ENCODE measurements at regions not wholly inside any gene's neighbourhood (a gene's known extent, or its start where the extent isn't known, plus 50 kb on each side); places are given as distances from the start of the nearest gene placed in this dataset.

GRCh38 chr5:44506561-44506960 is 117.3 kb upstream of the FGF10 start:
- no peaks in the 10 kb centered on the region for H3K27me3 ChIP-seq
- no peak overlapping the region for H3K9ac ChIP-seq (ENCODE audit: low read depth in 2 of 2, low read length in 2 of 2)
- no peak overlapping the region for H3K4me3 ChIP-seq
- no peaks in the 10 kb centered on the region for H3K4me1 ChIP-seq
- no peak overlapping the region for H3K27ac ChIP-seq
- TF ChIP-seq CTCF (IDR thresholded peaks at IDR 0.05) = no peak
- DNase-seq = no peak
- H3K9me3 ChIP-seq = no peaks in the 10 kb centered on the region
- intact Hi-C loops (cut with DNase I) = no loop called here
- no peaks in the 10 kb centered on the region for H3K36me3 ChIP-seq

DNA sequence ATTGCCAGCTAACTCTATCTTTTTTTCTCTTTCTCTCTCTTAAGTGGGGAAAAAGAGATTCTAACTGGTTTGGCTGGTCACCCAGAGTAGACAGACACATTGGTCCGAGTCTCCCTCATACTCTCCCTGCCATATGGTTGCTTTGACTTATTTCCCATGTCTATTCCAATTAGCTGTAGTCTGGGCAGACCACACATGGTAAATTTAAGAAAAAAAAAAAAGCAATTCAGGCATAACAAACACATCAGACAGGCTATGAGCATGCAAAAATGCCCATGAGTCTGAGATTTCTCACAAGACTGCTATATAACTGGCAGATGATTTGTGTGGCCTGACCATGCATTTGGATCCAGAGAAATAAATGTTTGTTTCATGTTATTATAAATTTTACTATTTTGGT is 110.2 kb upstream of the FGF10 start:
- no peaks in the 10 kb centered on the region for H3K9me3 ChIP-seq

DNA sequence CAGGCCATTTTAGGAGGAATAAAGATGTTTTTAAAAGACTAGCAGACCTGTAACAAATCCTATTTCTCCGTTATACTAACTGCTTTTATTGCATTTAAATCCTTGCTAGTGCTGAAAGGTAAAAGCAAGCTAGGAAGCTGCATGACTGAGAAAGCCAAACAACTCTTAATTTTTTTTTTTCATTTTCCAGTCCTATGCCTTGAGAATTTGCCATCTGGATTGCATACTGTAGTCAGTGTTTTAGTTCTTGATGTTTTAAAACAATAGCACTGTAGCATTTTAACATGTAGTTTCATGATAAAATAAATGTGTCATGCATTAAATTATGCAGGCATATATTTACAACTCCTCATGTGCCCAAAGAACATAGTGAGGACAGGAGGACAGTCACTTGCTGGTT is 108.4 kb upstream of the FGF10 start:
- intact Hi-C loops (cut with DNase I) = no loop called here
- no peak overlapping the region for H3K4me3 ChIP-seq
- no peak for TF ChIP-seq CTCF (IDR thresholded peaks at IDR 0.05)

More for the DNA sequence above, 110.2 kb upstream of the FGF10 start:
- Histone ChIP-seq H3K4me3 (no peak overlapping the region), H3K27ac (no peak overlapping the region), H3K36me3 (no peaks in the 10 kb centered on the region), H3K9ac (ENCODE audit: low read depth in 2 of 2, low read length in 2 of 2) (no peak overlapping the region), H3K27me3 (no peaks in the 10 kb centered on the region), H3K4me1 (no peaks in the 10 kb centered on the region)
- DNase-seq = no peak
- intact Hi-C loops (cut with DNase I) = no loop called here
- TF ChIP-seq CTCF (IDR thresholded peaks at IDR 0.05) = no peak

DNA sequence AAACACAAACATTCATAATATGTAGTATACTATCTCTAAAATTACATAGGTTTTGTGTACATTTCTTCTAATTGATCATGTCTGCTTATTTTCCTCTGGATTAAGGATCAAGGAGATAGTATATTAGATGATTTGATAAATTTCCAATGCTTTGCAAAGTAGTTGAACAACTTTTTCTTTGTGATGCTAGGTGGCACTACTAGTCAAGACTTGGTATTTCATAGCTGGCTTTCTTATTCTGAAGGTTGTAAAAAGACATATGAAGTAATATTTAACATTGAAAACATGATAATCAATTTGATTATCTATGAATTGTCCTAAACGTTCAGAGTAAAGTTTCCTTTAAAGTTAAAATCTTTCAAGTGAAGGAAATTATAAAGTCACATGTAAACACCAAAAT is 106.1 kb upstream of the FGF10 start:
- no peaks in the 10 kb centered on the region for H3K4me1 ChIP-seq
- H3K4me3 ChIP-seq = no peak overlapping the region
- no peak overlapping the region for H3K9ac ChIP-seq (ENCODE audit: low read depth in 2 of 2, low read length in 2 of 2)
- H3K27me3 ChIP-seq = no peaks in the 10 kb centered on the region
- H3K27ac ChIP-seq = no peak overlapping the region
- DNase-seq = no peak
- H3K9me3 ChIP-seq = no peaks in the 10 kb centered on the region
- H3K36me3 ChIP-seq = no peaks in the 10 kb centered on the region
- intact Hi-C loops (cut with DNase I) = no loop called here
- no peak for TF ChIP-seq CTCF (IDR thresholded peaks at IDR 0.05)

More for the DNA sequence above, 108.4 kb upstream of the FGF10 start:
- H3K4me1 ChIP-seq = no peaks in the 10 kb centered on the region
- no peaks in the 10 kb centered on the region for H3K36me3 ChIP-seq
- H3K27me3 ChIP-seq = no peaks in the 10 kb centered on the region
- no peak for DNase-seq
- H3K9ac ChIP-seq (ENCODE audit: low read depth in 2 of 2, low read length in 2 of 2) = no peak overlapping the region
- H3K27ac ChIP-seq = no peak overlapping the region
- H3K9me3 ChIP-seq = no peaks in the 10 kb centered on the region

DNA sequence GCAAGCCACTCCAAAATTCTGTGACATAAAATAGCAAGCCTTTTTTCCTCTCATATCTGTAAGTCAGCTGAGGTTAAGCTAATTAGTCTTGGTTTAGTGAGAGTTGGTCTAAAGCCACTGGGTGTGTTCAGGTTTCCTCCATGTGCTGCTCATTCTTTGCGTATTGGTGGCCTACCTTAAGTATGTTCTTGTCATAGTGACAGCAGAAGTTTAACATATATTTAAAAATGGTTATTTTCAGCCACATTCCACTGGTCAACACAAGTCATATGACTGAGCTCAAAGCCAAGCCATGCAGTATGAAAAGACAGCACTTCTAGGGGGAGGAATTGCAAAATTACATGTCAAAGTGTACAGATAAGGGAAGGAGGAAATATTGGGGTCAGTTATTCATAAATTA is 100.5 kb upstream of the FGF10 start:
- Histone ChIP-seq H3K27me3 (no peaks in the 10 kb centered on the region), H3K4me3 (no peak overlapping the region), H3K9me3 (no peaks in the 10 kb centered on the region), H3K36me3 (no peaks in the 10 kb centered on the region), H3K27ac (no peak overlapping the region), H3K4me1 (no peaks in the 10 kb centered on the region), H3K9ac (ENCODE audit: low read depth in 2 of 2, low read length in 2 of 2) (no peak overlapping the region)
- intact Hi-C loops (cut with DNase I) = no loop called here
- no peak for TF ChIP-seq CTCF (IDR thresholded peaks at IDR 0.05)
- DNase-seq = no peak

DNA sequence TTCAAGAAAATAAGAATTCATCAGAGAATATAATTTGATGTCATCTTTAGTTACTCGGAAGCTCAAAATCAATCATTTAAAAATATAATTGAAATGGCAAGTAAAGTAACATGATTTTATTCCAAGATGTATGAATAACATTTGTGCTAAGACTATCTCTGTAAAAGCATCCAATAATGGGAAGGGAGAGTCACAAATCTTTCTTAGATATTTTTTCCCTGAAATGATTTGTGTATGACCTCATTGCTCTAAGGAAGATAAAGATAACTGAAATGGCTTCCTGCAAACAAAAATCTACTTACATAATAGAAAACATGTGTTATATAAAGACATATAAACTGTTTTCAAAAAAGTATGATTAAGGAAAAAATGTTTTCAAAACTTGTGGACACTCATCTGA is 97.4 kb upstream of the FGF10 start:
- no peak overlapping the region for H3K27ac ChIP-seq
- no peaks in the 10 kb centered on the region for H3K9me3 ChIP-seq
- no peaks in the 10 kb centered on the region for H3K36me3 ChIP-seq
- no peaks in the 10 kb centered on the region for H3K27me3 ChIP-seq
- TF ChIP-seq CTCF (IDR thresholded peaks at IDR 0.05) = no peak
- H3K4me3 ChIP-seq = no peak overlapping the region
- H3K9ac ChIP-seq (ENCODE audit: low read depth in 2 of 2, low read length in 2 of 2) = no peak overlapping the region
- H3K4me1 ChIP-seq = no peaks in the 10 kb centered on the region
- intact Hi-C loops (cut with DNase I) = no loop called here
- DNase-seq = no peak

Measured in colonic mucosa (tissue), 4 donors.